ENCODE measurements at regions not wholly inside any gene's neighbourhood (a gene's known extent, or its start where the extent isn't known, plus 50 kb on each side); places are given as distances from the start of the nearest gene placed in this dataset.

DNA sequence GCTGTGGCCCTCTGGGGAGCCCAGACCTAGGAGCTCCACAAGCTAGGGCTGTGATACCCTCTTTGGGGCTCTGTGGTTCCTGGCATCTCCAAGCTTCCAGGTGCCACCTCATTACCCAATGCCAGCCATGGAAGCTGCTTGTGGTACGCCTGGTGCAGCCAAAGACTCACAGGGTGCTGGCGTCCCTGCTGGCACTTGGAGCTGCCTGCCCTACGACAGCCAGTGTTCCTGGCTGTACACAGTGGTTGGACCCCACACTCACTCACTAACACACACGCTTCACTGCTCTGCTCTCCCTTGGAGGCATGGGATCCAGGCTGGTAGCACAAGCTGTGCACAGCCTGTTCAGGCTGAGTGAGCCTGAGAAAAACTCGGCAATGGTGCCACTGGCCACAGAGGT is 894.1 kb upstream of the PHF14 start:
- no peak for TF ChIP-seq CTCF (IDR thresholded peaks at IDR 0.05)
- TF ChIP-seq ZFX (IDR thresholded peaks at IDR 0.05; ENCODE audit: borderline replicate concordance): no peak
